ENCODE measurements at regions not wholly inside any gene's neighbourhood (a gene's known extent, or its start where the extent isn't known, plus 50 kb on each side); places are given as distances from the start of the nearest gene placed in this dataset.
A peak's percentile ranks its signal among the peaks of the same experiment; 100 is the strongest.

DNA sequence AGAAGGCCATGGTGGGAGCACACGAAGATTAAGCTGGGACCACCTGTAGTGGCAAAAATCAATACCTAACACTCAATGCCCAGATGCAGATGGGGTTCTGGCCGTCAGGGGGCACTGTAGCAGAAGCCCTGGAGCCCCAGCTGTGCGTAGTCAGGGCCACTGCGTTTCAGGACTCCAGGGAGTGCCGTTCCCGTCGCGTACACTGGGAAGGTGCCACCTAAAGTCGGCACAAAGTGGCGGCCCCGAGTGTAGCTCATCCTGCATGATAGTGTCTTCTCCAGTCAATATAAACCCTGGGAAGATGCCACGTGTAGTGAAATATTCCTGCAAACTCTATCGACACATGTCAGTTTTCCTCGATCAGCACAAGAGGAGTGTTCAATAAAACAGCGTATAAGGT lies 123.8 kb upstream of the NTM start:
- TF ChIP-seq, protein P1, sequence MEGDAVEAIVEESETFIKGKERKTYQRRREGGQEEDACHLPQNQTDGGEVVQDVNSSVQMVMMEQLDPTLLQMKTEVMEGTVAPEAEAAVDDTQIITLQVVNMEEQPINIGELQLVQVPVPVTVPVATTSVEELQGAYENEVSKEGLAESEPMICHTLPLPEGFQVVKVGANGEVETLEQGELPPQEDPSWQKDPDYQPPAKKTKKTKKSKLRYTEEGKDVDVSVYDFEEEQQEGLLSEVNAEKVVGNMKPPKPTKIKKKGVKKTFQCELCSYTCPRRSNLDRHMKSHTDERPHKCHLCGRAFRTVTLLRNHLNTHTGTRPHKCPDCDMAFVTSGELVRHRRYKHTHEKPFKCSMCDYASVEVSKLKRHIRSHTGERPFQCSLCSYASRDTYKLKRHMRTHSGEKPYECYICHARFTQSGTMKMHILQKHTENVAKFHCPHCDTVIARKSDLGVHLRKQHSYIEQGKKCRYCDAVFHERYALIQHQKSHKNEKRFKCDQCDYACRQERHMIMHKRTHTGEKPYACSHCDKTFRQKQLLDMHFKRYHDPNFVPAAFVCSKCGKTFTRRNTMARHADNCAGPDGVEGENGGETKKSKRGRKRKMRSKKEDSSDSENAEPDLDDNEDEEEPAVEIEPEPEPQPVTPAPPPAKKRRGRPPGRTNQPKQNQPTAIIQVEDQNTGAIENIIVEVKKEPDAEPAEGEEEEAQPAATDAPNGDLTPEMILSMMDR (IDR thresholded peaks at IDR 0.05; ENCODE audit: borderline replicate concordance, extremely low read depth, low read length, poor library complexity, severe bottlenecking) = peak; percentile 65
- TF ChIP-seq EZH2 (IDR thresholded peaks at IDR 0.05; ENCODE audit: borderline replicate concordance, low read depth, low read length, severe bottlenecking) = no peak
